Stimulated activated CD4-positive, alpha-beta T cell treated with anti-CD3 and anti-CD28 coated beads, Interleukin-12 subunit alpha, Interleukin-12 subunit beta, amount 100 ng/mL, for 24 hours (primary cell): ENCODE measurements at regions not wholly inside any gene's neighbourhood (a gene's known extent, or its start where the extent isn't known, plus 50 kb on each side); places are given as distances from the start of the nearest gene placed in this dataset.

Experiments used
- DNase-seq, 2 experiments: peaks; one replicate each; pipeline ENCODE4 v3.0.0-alpha.2; 2020; ENCODE audit warnings: low read depth in 2 of 2

GRCh38 chr11:16440136-16440535, 83.8 kb upstream of the SOX6 start:
- no peak for DNase-seq

DNA sequence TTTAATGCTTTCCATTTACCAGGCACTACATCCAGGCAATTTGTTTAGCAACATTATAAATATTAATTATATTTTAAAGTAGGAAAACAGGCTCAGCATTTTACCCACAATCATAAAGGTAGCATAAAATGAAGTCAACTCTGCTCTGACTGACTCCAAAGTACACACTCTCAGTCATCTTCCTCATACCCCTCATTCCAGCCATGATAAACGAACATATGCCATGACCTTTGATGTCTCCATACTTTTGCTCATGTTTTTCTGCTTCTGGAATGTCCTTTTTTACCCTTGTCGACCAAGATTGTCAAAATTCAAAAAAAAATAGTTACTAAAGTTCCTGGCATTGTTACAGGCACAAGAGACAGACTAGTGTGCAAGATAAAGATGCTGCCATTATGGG, 77.7 kb upstream of the SOX6 start:
- no peak for DNase-seq

- no peak for DNase-seq
Measured at GRCh38 chr11:16430674-16431073, 74.3 kb upstream of the SOX6 start.

DNA sequence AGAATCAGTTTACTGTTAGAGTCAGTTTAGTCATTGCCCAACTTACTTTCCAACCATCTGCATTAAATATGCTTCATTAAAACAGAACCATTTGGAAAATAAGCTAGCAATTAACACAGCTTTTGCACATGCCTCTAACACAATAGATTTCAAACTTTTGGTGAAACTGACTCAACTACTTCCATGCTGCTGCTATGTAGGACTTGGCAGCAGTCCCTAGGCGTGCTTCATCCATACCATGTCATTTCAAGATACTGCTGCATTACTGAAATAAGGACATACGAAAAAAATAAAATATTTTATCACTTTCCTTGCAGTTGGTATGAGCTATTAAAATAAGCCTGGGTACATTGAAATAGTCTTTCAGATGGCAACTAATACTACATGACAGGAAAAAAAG, 65.5 kb upstream of the SOX6 start:
- DNase-seq, result no peak

DNA sequence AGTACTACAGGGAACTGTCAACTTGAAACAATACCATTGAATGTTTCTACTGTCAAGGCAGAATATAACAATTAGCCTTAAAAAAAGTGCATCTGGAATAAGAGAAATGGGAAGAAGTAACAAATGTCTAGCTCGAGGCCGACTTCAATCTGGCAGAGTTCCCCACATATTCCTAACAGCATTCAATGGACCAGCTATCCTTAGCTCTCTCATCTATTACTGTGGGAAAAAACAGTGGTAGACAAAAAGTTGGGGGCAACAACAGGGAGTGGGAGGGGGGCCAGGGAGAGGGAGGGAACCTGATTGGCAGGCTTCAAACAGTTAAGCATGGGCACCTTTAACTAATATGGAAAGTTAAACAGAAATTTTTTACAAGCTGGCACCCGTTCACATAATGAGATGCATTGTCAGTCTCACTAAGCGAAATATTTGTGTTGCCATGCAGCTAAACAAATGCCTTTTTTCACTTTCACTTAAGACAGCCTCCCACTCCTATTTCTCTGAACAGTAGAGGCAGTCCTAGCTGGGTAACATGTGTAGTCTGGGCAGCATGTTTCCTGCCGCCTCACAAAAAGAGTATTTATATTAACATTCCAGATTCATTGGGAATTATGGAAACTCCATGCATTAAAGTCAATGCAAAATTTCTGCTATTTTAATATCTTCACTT, 62.2 kb upstream of the SOX6 start:
- DNase-seq, result no peak

DNA sequence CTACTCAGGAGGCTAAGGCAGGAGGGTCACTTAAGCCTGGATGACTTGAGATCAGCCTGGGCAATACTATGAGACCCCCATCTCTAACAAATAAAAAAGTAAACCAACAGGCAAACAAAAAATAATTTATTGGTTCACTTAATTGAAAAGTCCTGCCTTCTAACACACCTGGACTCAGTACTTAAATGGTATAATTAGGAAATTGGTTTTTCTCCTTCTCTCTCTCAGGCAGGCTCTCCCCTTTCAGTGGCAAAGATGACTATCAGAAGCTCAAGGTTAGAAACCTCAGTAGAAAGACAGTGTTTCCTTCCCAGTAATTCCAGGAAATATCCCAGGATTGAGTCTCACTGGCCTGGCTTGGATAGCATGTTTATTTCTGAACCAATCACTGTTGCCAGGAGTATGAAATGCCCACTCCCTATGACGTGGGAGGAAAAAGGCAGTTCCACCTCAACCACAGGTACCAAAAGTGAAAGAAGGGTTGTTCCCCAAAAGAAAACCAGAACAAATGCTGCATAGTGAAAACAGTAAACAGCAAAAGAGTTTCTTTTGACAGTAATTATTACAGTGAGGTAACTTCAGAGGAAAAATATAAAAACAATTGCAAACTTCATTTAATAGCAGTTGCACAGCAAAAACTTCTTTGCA, 56.3 kb upstream of the SOX6 start:
- no peak for DNase-seq

DNA sequence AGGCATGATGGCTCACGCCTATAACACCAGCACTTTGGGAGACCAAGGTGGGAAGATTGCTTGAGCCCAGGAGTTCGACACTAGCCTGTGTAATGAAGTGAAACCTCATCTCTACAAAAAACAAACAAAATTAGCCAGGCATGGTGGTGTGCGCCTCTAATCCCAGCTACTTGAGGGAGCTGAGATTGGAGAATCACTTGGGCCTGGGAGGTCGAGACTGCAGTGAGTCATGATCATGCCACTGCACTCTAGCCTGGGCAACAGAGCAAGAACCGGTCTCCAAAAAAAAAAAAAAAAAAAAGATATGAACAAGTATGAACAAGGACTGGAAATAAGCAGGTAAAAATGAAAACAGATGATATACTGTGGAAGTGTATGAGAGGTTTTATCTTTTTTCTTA, 54.1 kb upstream of the SOX6 start:
- DNase-seq, result no peak

- no peak for DNase-seq
Measured at GRCh38 chr11:16408619-16409018, 52.3 kb upstream of the SOX6 start.

GRCh38 chr11:16406226-16406625, 49.9 kb upstream of the SOX6 start:
- no peak for DNase-seq
